T-helper 2 cell treated with Interferon-gamma antibody and Interleukin-4, amounts not matched to agents 100 ng/mL and 5 ng/mL, for 36 hours (primary cell): ENCODE measurements at regions not wholly inside any gene's neighbourhood (a gene's known extent, or its start where the extent isn't known, plus 50 kb on each side); places are given as distances from the start of the nearest gene placed in this dataset.
"Not testable (repeated sequence)": the region's sequence is repeated elsewhere in the genome, so short reads cannot be mapped to it uniquely, and the experiment has no call there.

ENCODE experiments used
- intact Hi-C: fragments of 100-400 bp; cut with micrococcal nuclease; formaldehyde crosslinking; loops from one replicate; pipeline ENCODE4 v1.15.1; 2023

DNA sequence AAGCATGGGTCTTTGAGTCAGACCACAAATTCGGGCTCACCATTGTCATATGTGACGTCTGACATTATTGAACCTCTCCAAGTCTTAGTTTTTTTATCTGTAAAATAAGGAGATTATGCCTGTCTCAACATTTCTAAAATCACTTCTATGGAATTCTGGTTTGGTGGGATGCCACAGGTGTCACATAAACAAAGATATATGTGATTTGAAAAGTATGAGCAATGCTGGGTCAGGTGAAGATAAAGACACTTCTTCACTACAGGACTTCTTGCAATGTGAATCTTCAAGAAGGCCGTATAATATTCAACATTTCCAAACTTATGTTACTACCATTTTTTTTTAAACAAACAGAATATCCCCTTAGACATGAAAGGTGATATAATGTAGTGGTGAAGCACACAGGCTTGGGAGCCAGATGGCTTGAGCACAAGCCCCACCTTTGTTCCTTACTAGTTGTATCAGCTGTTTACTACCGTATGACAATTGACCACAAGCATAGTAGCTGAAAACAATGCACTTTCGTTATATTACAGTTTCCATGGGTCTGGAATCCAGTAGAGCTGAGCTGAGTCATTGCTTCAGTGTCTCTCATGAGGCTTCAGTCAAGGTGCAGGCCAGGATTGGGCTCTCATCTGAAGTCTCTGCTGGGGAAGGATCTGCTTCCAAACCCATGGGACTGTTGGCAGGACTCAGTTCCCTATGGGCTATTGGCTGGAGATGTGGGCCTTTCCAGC lies 87.7 kb downstream of the UTP18 start:
- intact Hi-C loops, result no loop called here

DNA sequence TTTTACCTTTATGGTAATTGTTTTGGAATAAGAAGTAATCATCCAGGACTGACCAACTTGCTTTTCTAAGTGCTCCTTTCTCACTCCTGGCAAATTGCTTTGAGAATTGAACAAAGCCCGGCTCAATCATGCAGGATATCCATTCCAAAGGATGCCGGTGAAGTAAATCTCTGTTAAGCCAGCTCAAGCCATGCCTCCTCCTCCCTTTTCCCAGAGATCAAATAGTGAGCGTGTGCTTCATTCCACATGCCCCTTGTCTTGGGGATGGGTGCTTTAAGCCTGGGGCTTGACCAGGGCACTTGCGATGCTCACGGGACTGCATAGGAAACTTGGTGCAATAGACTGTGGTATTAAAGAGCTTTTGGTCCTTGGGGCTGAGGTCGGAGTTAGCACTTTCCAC lies 90.7 kb downstream of the UTP18 start:
- intact Hi-C loops, result no loop called here

- intact Hi-C loops, result no loop called here
These were observed 91.5 kb downstream of the UTP18 start for GRCh38 chr17:51351890-51352289.

GRCh38 chr17:51352798-51353197 lies 92.5 kb downstream of the UTP18 start:
- intact Hi-C loops, result no loop called here

GRCh38 chr17:51353296-51353695 lies 93.0 kb downstream of the UTP18 start:
- intact Hi-C loops, result no loop called here

DNA sequence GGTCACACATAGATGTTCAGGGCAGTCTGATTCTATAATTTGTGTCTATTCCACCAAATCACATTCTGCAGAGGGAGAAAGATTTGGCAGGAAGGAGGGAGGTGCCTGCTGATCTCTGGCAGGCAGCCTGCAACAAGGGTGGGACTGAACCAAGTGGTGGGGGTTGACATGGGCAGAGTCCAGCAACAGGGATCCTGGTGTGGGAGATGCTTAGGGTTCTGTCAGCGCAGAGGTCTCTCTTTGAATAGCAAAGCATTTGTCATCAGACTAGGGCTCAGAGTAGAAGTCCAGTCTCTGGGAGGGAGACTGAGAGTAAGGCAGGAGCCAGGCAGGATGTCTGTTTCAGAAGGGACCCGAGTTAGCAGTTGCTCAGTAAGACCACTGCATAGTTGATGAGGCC lies 94.6 kb downstream of the UTP18 start:
- intact Hi-C loops, result no loop called here

DNA sequence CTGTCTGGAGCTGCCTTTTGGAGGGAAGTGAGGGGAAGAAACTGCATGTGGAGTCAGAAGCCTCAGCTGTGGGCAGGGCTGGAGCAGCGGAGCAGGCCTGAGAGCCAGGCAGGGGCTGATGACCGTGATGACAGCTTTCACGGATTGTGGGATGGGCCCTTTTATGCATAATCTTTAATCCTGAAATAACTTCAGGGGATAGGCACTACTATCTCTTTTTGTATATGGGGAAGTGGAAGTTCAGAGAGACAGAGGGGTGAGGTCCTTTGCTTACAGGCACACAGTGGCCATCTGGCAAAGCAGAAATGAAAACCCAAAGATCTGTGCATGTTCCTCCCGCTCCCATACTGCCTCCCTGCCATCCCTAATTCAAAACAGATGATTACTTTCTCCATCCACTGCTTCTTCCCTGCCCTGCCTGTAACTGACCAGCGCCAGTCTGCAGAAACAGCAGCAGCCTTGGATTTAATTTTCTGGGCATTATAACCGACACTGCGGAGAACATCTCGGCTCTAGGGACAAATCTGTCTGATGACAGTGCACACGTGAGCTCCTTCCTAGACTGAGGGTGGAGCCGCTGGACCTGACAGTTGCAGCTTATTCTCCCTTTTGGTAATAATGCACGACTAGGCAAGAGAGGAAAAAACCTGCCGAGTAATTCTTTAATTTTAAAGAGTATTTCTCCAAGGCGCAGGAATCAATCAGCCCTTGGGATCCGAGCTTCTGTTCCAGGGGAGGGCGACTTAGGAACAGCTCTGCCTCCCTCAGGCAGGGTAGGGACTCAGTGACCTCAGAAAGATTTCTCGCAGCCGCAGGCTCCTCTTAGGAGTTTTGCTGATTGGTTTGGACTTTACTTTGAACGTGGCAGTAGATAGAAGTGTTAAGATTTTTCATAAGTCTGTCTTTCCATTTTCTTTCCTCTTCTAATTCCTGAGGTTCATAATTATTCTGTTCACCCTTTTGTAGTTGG lies 95.4 kb downstream of the UTP18 start:
- intact Hi-C loops, result no loop called here

DNA sequence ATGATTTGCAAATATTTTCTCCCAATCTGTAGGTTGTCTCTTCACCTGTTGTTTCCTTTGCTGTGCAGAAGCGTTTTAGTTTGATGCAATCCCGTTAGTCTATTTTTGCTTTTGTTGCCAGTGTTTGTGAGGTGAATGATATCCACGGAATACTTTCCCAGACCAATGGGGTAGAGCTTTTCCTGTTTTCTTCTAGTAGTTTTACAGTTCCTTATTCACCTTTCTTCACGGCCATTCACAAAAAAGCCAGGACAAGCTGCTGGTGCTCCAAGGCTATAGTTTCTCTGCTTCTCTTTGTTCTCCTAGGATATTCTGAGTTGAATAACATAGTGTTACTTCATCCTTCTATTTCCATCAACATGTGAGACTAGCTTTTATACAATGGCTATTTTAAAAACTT lies 98.7 kb downstream of the UTP18 start:
- intact Hi-C loops, result no loop called here

DNA sequence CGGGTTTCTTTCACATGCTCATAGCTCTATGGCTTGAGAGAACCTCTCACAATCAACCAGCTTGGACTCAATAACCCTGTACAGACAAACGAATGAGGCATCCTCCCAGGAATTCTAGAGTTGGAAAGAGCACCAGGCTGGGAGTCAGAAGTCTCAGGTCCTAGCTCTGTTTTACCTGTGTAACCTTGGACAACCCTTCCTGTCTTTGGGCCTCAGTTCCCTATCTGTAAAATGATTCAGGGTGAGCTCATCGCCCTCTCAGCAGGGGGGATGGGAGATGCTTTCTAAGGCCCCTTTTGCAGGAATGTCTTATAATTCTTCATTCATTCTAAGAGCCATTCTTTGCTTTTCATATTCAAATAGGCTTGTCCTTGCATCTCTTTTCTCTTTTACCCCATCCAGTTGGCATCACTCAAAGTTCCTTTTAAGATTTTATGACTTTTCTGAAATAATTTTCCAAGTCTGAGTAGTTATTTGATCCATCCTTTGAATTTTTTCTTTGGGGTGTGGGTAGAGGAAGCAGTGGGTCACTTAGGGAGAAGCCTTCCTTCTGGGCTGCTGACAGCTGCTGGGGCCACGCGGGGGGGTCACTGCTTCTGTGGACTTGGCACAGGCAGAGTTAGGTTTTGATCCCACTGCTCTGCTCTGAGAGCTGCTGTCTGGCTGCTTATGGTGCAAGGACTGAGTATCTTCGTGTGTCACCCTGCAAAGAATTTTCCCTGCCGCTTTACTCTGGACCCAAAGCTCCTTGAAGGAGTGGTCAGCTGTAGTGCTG lies 102.7 kb downstream of the UTP18 start:
- intact Hi-C loops, result no loop called here

DNA sequence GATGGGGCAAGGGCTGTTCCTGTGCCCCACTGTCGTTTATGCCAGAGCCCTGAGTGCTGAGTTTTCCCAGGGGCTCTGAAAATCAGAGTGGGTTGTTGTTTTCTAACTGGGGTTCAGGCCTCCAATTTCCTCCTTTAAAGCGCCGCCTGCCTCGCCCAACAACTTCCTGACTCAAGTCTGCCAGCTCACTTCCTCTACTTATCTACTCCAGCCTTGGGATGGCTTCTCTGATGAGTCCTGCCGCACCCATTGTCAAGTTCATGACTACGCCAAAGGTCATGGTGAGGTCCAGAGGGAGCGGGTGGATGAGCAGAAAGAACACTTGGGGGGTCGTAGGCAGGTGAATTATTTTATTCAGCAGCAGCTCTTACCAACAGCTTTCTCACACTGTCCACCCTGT lies 104.7 kb downstream of the UTP18 start:
- intact Hi-C loops, result no loop called here

GRCh38 chr17:51366866-51367265 lies 106.5 kb downstream of the UTP18 start:
- intact Hi-C loops, result no loop called here

- intact Hi-C loops, result not testable (repeated sequence)
These were observed 107.5 kb downstream of the UTP18 start for GRCh38 chr17:51367836-51368235.

DNA sequence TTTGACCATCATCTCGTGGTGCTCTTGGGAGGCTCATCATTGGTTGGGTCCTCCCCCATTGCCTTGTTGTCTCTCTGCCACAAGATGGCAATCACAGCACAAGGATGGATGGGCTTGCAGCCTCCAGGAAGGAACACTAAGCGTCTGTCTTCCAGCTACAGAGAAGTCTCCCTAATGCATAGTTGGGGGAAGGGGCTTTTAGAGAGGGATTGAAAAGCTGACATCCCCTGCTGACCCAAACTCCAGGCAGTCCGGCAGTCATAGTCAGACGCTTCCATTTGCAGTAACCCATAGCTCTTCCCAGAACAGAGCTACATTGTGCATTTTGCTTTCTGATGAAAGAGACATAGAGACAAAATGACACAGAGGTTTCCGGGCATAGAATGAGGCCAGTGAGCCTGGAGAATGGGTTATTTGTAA lies 111.4 kb downstream of the UTP18 start:
- intact Hi-C loops, result loop anchor here (2.0 to 5.0 kb wide), 3 partner anchors 163 to 736 kb away; no protein-coding TSS in a partner anchor

GRCh38 chr17:51372345-51373004 lies 112.1 kb downstream of the UTP18 start:
- intact Hi-C loops, result loop anchor here (5.0 kb wide), 2 partner anchors 270 to 735 kb away; no protein-coding TSS in a partner anchor

- intact Hi-C loops, result loop anchor here (5.0 kb wide), 2 partner anchors 269 to 734 kb away; no protein-coding TSS in a partner anchor
These were observed 113.3 kb downstream of the UTP18 start for GRCh38 chr17:51373489-51374152.

DNA sequence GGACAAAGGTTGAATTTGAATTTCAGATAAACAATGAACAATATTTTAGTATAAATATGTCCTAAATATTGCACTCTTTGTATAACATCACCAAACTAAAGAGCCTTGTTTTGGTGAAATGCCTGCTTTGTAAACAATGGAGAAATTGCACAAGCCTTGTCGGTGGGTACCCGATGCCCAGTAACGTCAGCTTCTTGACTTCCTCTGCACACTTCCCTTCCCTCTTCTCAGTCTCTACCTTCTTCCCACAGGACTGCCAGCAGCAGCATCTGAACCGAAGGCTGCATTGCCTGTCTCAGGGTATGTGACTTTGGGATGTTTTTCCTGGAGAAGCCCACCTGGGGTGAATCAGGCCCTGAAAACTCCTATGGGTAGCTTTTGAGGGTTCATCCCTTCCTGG lies 113.9 kb downstream of the UTP18 start:
- intact Hi-C loops, result loop anchor here (5.0 kb wide), 2 partner anchors 268 to 733 kb away; no protein-coding TSS in a partner anchor

GRCh38 chr17:51375771-51376170 lies 115.4 kb downstream of the UTP18 start:
- intact Hi-C loops, result no loop called here

DNA sequence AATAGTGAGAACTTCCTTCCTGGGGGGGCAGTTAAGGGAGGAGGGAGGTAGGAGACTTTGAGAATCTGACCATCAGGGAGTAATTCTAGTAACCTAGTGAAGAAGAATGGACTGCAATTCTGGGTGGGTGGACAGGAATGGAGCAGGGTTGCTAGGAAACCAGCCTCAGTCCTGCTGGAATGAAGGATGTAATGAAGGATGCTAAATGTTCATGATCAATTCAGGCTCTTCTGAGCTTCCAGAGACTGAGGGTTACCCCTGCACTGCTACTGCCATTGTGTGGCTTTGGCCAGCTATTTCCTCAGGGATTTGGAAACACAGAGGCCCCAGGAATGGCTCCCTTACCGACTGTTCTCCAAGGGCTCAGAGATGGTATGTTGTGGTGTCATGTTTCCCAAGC lies 116.4 kb downstream of the UTP18 start:
- intact Hi-C loops, result no loop called here

DNA sequence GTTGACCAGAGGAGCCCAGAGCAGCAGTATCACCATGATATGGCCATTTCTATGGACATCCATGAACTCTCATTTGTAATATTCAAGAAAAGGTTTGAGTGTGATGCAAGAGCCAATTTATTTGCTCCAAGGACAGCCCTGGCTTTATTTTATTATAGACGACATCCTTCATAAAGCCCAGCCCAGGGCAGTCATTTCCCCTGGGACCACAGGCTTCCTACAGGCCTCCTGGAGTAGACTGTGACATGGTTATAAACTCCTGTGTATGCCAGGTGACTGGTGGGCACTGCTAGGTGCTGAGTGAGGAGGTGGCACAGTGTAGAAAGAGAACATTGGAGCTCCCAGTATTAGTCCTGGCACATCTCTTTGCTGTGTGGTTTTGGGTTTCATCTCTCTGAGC lies 120.9 kb downstream of the UTP18 start:
- intact Hi-C loops, result no loop called here

GRCh38 chr17:51385208-51385607 lies 124.9 kb downstream of the UTP18 start:
- intact Hi-C loops, result no loop called here
